ENCODE measurements at regions not wholly inside any gene's neighbourhood (a gene's known extent, or its start where the extent isn't known, plus 50 kb on each side); places are given as distances from the start of the nearest gene placed in this dataset.

GRCh38 chr3:147187687-147188086, 218.7 kb downstream of the ZIC4 start:
- TF ChIP-seq TCF7L2 (IDR thresholded peaks at IDR 0.05; ENCODE audit: low read depth, low read length) (no peak), POLR2AphosphoS5 (IDR thresholded peaks at IDR 0.05; ENCODE audit: low read depth, low read length) (no peak)
